ENCODE measurements at regions not wholly inside any gene's neighbourhood (a gene's known extent, or its start where the extent isn't known, plus 50 kb on each side); places are given as distances from the start of the nearest gene placed in this dataset.

GRCh38 chr6:82703230-82703629 lies 339.6 kb downstream of the TPBG start:
- TF ChIP-seq CTCF (IDR thresholded peaks at IDR 0.05) = no peak
- no peak for TF ChIP-seq POLR2A (IDR thresholded peaks at IDR 0.05)
